Heart left ventricle (tissue), 13 donors: ENCODE measurements at regions not wholly inside any gene's neighbourhood (a gene's known extent, or its start where the extent isn't known, plus 50 kb on each side); places are given as distances from the start of the nearest gene placed in this dataset.

Experiments
- POLR2A ChIP-seq, 2 donors: fragments of 450-650 bp; IDR thresholded peaks; one replicate each; pipeline ENCODE4 v1.6.1; 2017; ENCODE audit warnings: antibody characterized with exemption in 2 of 2, mild to moderate bottlenecking in 2 of 2, moderate library complexity in 2 of 2
- TF ChIP-seq, protein P1 (sequence below), 12 donors: fragments of 200-600 bp; sonication (generic) in 4 of 12; IDR thresholded peaks; one replicate each; pipeline versions ENCODE4 v1.5.0 to v1.8.0; 2018 to 2022; ENCODE audit warnings: antibody characterized with exemption in 12 of 12, mild to moderate bottlenecking in 5 of 12
- donor health status: ischemic (EF 13 %, LVEDD 7.1; RV severe dilation, severe dysfunction).
- donor health status: DM: no; HTN: yes; CAD: no.
- donor health status: DM: no; HTN: no; CAD: no.
- donor health status: ischemic (EF 25% LVEDD 6.9; RV normal size, moderate dysfunction).
- donor health status: ischemic (EF 25% LVEDD 5.7; RV mildly dilated, moderate dysfunction).
- donor health status: ischemic (EF 35%, LVEDD 5.7; RV mildly dilated, moderate dysfunction).
- donor health status: nonischemic (EF 11% LVEDD 7.7; RV severe dilation, severe dysfunction).
- donor health status: DM: yes; HTN: yes; CAD: no.
- donor health status: PGD.
- donor health status: ischemic (EF 29% LVEDD 5.4; RV normal size, mild dysfunction).
- donor health status: nonischemic (EF 23%, LVEDD 6.1; RV moderate dilation, normal function).

DNA sequence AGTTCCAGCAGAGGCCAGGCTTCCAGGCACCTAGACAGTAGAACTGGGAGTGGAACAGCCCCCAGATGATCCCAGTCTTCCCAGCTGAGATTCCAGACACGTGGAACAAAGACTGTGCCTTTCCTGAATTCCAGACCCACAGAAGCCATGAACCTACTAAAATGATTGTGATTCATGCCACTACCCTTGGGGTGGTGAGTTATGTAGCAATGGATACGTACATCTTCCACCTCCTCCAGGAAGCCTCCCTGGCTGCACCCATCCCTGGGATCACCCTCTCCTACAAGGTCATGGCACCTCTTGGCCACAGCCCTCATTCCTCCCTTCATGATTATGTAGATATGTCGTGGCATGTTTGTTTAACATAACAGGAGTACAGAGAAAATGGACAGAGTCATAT is 83.4 kb downstream of the NPTX2 start:
- TF ChIP-seq, protein P1, sequence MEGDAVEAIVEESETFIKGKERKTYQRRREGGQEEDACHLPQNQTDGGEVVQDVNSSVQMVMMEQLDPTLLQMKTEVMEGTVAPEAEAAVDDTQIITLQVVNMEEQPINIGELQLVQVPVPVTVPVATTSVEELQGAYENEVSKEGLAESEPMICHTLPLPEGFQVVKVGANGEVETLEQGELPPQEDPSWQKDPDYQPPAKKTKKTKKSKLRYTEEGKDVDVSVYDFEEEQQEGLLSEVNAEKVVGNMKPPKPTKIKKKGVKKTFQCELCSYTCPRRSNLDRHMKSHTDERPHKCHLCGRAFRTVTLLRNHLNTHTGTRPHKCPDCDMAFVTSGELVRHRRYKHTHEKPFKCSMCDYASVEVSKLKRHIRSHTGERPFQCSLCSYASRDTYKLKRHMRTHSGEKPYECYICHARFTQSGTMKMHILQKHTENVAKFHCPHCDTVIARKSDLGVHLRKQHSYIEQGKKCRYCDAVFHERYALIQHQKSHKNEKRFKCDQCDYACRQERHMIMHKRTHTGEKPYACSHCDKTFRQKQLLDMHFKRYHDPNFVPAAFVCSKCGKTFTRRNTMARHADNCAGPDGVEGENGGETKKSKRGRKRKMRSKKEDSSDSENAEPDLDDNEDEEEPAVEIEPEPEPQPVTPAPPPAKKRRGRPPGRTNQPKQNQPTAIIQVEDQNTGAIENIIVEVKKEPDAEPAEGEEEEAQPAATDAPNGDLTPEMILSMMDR (IDR thresholded peaks at IDR 0.05), result no peak
- no peak for TF ChIP-seq POLR2A (IDR thresholded peaks at IDR 0.05)
